Neural cell (in vitro differentiated cells): ENCODE measurements at regions not wholly inside any gene's neighbourhood (a gene's known extent, or its start where the extent isn't known, plus 50 kb on each side); places are given as distances from the start of the nearest gene placed in this dataset.

Experiments
- CTCF ChIP-seq: fragments of 450-650 bp; IDR thresholded peaks from 2 replicates; pipeline ENCODE4 v1.5.1; 2014; ENCODE audit warnings: antibody characterized with exemption, mild to moderate bottlenecking, moderate library complexity; ENCODE audit not compliant: poor library complexity, severe bottlenecking
- TAF1 ChIP-seq: IDR thresholded peaks from 2 replicates; pipeline ENCODE4 v1.6.1; 2012; ENCODE audit warnings: low read depth

- no peak for TF ChIP-seq CTCF
- TF ChIP-seq TAF1, result no peak
These were observed 94.5 kb upstream of the HAAO start for GRCh38 chr2:42886921-42887320.
